HK-2 (cell line): ENCODE measurements at regions not wholly inside any gene's neighbourhood (a gene's known extent, or its start where the extent isn't known, plus 50 kb on each side); places are given as distances from the start of the nearest gene placed in this dataset.
"Not testable (repeated sequence)": the region's sequence is repeated elsewhere in the genome, so short reads cannot be mapped to it uniquely, and the experiment has no call there.

ENCODE experiments used
- DNase-seq: peaks from one replicate; pipeline ENCODE4 v3.0.0-alpha.2; 2018; ENCODE audit not compliant: unreplicated experiment

GRCh38 chr5:39654715-39655114 lies 229.9 kb upstream of the DAB2 start:
- no peak for DNase-seq

DNA sequence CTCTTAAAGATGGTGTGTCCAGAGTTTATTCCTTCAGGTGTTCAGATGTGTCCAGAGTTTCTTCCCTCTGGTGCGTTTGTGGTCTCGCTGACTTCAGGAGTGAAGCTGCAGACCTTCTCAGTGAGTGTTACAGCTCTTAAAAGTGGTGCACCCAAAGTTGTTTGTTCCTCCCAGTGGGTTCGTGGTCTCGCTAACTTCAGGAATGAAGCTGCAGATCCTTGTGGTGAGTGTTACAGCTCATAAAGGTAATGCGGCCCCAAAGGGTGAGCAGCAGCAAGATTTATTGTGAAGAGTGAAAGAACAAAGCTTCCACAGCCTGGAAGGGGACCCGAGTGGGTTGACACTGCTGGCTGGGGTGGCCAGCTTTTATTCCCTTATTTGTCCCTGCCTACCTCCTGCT lies 227.7 kb upstream of the DAB2 start:
- not testable (repeated sequence) for DNase-seq

- DNase-seq, result no peak
Observed at GRCh38 chr5:39652036-39652435, 227.3 kb upstream of the DAB2 start.

DNA sequence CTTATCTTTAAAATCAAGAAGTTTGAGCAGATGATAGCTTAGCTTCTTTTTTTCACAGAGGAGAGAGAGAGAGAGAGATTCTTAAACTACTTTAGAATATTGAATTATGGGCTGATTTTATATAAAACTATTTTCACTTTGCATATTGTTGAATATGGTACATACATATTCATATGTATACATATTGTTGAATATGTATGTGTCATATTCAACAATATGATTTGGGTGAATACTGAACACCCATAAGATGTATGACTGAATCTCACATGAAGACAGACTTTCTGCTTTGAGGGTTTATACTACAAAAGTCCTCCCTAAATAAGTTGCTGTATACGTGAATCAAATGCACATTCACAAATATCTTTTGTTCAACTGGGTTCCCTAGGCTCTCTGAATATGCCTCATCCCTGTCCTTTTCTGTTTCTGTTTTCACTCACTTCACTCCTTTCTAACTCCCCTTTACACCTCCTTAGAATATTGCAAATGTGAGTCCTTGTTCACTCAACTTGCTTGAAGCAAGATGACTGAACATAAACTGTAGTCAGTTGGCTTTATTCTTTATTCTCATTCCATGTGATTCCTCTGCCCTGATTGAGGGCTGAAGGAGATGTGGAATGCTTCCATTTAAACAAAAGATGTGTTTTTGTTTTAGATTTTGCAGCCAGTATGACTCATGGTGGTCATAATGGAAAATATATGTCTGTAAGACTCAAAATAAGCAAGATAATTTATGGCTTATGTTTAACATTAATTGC lies 225.4 kb upstream of the DAB2 start:
- DNase-seq, result no peak

DNA sequence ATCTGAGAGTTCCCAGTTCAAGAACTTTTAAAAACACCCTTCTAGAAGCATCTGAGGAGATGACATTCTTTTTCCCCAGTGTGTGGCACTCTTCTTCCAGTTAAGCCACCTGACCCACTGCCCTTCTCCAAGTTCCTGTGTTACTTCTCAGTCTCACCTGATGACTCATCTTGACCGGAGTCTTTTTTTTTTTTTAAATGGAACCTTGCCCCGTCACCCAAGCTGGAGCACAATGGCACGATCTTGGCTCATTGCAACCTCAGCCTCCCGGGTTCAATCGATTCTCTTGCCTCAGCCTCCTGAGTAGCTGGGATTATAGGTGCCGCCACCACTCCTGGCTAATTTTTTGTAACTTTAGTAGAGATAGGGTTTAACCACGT lies 224.1 kb upstream of the DAB2 start:
- peak; percentile 33 for DNase-seq

DNA sequence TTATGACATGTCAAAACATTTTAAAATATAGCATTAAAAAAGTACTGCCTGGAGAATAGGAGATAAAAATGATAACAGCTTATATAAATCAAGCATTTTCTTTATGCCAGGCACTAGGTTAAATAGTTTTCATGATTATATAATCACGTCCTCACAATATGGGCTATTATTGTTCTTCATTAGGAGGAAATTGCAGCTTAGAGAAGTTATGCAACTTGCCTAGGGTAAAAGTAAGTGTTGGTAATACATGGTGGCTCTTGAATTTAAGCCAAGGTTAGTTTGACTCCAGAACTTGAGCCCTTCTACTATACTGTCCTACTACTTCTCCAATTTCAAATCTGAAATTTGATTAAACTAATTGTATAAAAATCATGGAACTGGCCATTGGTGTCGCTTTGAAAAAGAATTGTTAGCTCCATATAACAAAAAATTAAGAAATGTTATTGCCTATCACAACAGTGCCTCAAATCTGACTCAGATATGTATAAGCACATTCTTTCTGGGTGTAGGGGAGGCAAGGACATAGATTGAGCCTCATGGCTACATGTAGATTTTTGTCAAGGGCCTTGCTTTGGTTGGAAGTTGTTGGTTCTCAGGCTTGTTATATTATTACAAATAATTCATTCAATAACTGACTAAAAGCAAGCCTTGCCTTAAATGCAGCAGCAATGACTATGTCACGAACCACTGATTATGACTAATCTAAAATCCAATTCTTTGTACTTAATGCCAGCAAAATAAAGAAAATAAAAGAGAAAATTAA lies 223.5 kb upstream of the DAB2 start:
- DNase-seq, result no peak

DNA sequence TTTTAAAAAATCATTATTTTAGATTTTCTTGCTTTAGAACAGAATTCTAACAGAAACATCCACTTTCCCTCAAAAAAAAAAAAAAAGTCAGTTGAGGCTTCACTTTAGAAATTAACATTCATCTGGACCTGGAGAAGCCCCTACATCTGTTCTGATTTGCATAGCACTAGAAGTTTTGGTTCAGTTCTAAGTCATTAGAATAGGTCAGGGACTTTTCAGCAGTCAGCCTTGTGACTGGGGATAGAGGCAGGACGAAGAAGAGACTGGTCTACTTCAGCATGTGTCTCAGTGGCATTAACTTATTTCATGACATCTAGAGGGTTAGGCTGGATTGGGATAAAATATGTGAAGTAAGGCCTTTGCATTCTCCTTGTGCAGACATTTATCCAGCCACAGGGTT lies 215.8 kb upstream of the DAB2 start:
- DNase-seq, result no peak

DNA sequence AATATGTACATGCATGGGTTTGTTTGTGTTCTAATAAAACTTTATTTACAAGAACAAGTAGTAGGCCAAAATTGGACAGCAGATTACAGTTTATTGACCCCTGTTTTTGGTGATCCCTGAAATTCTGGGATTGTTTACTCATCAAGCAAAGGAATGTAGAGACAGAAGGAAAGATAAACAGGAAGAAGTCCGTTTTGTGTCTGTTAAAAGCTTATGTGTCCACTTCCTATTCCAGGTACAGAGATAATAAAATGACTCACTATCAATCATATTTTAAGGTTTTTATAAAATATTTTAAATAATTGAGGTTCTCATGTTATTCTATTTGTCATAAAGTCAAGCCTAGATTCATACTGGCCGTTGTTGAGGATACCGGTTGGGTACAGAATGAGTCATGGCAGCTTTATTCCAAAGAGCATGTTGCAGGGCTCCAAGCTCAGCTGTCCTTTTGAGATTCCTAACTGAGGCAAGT lies 214.9 kb upstream of the DAB2 start:
- DNase-seq, result no peak

DNA sequence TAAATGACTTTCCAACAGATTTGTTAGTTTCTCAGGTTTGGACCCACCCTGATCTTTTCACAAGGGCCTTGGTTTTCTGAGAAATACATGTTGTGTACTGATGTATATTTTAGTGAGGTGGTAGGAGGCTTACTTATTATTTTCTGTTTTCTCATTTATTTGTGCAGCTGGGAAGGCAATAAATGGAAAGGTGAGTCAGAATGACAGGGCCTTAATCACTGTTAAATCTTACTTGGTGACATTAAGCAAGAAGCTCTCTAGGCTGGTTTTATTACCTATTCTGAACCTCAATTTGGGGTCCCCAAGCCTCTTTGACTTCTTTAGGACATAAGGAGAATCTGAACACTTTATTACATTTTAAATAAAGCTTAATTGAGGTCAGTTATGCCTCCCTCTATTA lies 214.0 kb upstream of the DAB2 start:
- DNase-seq, result no peak

DNA sequence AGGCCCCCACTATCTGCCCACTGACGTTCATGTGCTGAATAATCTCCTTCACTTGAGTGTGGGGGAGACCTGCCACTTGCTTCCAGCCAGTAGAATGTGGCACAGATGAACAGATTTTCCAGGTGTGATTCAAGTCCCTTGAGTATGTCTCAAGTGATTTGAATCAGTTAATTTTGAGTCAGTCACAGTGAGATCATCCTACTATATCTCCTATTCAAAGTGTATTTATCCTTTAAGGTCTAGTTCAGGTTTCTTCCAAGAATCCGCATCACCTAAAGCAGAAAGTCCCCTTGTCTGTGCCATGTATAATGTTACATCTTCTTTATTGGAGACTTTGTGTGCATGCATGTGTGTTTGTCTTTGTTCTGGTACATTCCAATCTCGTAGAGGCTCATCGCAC lies 208.3 kb upstream of the DAB2 start:
- no peak for DNase-seq

DNA sequence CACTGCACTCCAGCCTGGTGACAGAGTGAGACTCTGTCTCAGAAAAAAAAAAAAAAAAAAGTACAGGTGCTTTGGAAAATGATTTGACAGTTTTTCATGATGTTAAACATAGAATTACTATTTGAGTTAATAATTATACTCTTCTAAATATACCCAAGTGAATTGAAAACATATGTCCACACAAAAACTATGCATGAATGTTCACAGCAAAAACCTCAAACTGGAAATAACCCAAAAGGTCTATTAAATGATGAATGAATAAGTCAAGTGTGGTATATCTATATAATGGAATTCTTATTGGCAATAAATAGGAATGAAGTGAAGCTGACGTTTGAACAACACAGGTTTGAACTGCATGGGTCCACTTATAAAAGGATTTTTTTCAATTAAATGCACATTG lies 207.2 kb upstream of the DAB2 start:
- DNase-seq, result no peak

- no peak for DNase-seq
Observed at GRCh38 chr5:39629946-39630345, 205.2 kb upstream of the DAB2 start.

- no peak for DNase-seq
Observed at GRCh38 chr5:39628348-39628747, 203.6 kb upstream of the DAB2 start.

- DNase-seq, result no peak
Observed at GRCh38 chr5:39624890-39625289, 200.1 kb upstream of the DAB2 start.

GRCh38 chr5:39624268-39624886 lies 199.6 kb upstream of the DAB2 start:
- peak; percentile 7 for DNase-seq

GRCh38 chr5:39623291-39623865 lies 198.6 kb upstream of the DAB2 start:
- no peak for DNase-seq

GRCh38 chr5:39622281-39622680 lies 197.5 kb upstream of the DAB2 start:
- no peak for DNase-seq

- no peak for DNase-seq
Observed at GRCh38 chr5:39619168-39619818, 194.5 kb upstream of the DAB2 start.

DNA sequence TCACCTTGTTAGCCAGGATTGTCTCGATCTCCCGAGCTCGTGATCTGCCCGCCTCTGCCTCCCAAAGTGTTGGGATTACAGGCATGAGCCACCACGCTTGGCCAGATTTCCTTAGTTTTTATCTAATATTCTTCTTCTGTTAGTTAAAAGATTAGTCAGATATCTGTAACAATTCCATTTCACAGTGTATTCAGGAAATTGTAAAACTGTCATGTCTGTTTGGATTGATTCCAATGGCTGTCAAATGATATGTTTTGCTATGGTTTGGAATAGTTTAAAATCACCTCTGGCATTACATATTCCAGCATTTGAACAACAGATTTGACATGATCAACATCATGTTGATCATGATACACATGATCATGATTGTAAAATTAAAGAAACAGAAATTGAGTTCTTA lies 193.6 kb upstream of the DAB2 start:
- no peak for DNase-seq

GRCh38 chr5:39616131-39616530 lies 191.4 kb upstream of the DAB2 start:
- no peak for DNase-seq

DNA sequence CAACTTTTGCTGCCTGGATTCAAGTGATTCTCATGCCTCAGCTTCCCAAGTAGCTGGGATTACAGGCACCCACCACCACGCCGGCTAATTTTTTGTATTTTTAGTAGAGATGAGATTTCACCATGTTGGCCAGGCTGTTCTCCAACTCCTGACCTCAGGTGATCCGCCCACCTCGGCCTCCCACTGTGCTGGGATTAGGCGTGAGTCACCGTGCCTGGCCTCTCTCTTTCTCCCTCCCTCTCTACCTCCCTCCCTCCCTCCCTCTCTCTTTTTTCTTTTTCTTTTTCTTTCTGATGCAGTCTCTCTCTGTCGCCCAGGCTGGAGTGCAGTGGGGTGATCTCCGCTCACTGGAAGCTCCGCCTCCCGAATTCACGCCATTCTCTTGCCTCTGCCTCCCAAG lies 186.3 kb upstream of the DAB2 start:
- DNase-seq, result not testable (repeated sequence)

GRCh38 chr5:39608024-39608423 lies 183.2 kb upstream of the DAB2 start:
- no peak for DNase-seq
